ENCODE measurements at regions not wholly inside any gene's neighbourhood (a gene's known extent, or its start where the extent isn't known, plus 50 kb on each side); places are given as distances from the start of the nearest gene placed in this dataset.

GRCh38 chr2:20507711-20508110 is 60.8 kb downstream of the RHOB start:
- intact Hi-C loops (cut with DNase I; ENCODE audit: low total_unique reads): no loop called here
- no peak for DNase-seq
- Histone ChIP-seq H3K9me3 (no peaks in the 10 kb centered on the region), H3K36me3 (no peaks in the 10 kb centered on the region), H3K27ac (no peak overlapping the region), H3K4me3 (no peak overlapping the region), H3K4me1 (peaks cover 0 to 9% (median 1%) of the 10 kb centered on the region in 4 donors), H3K27me3 (no peaks in the 10 kb centered on the region)
- no peak for TF ChIP-seq CTCF (IDR thresholded peaks at IDR 0.05)

- intact Hi-C loops (cut with DNase I; ENCODE audit: low total_unique reads): no loop called here
- no peak for DNase-seq
- Histone ChIP-seq H3K36me3 (no peaks in the 10 kb centered on the region), H3K27me3 (no peaks in the 10 kb centered on the region), H3K27ac (no peak overlapping the region), H3K4me3 (no peak overlapping the region), H3K4me1 (peaks cover 0 to 12% (median 1%) of the 10 kb centered on the region in 4 donors), H3K9me3 (no peaks in the 10 kb centered on the region)
- no peak for TF ChIP-seq CTCF (IDR thresholded peaks at IDR 0.05)
Observed at GRCh38 chr2:20509301-20509769, 62.5 kb downstream of the RHOB start.

- Histone ChIP-seq H3K4me1 (peaks cover 0 to 18% (median 1%) of the 10 kb centered on the region in 4 donors), H3K9me3 (no peaks in the 10 kb centered on the region), H3K36me3 (no peaks in the 10 kb centered on the region), H3K4me3 (no peak overlapping the region), H3K27ac (no peak overlapping the region), H3K27me3 (no peaks in the 10 kb centered on the region)
- TF ChIP-seq CTCF (IDR thresholded peaks at IDR 0.05): no peak
- DNase-seq: no peak
- intact Hi-C loops (cut with DNase I; ENCODE audit: low total_unique reads): no loop called here
Observed at GRCh38 chr2:20509770-20510490, 63.1 kb downstream of the RHOB start.

- no peak for DNase-seq
- no peak overlapping the region for H3K4me3 ChIP-seq
- intact Hi-C loops (cut with DNase I; ENCODE audit: low total_unique reads): no loop called here
- H3K27me3 ChIP-seq: no peaks in the 10 kb centered on the region
- TF ChIP-seq CTCF (IDR thresholded peaks at IDR 0.05): no peak
- no peaks in the 10 kb centered on the region for H3K36me3 ChIP-seq
- H3K27ac ChIP-seq: no peak overlapping the region
- peaks cover 0 to 29% (median 2%) of the 10 kb centered on the region in 4 donors for H3K4me1 ChIP-seq
- H3K9me3 ChIP-seq: no peaks in the 10 kb centered on the region
Observed at GRCh38 chr2:20511130-20511529, 64.3 kb downstream of the RHOB start.

- H3K4me1 ChIP-seq: peaks cover 0 to 28% (median 8%) of the 10 kb centered on the region in 4 donors
- TF ChIP-seq CTCF (IDR thresholded peaks at IDR 0.05): no peak
- H3K27ac ChIP-seq: no peak overlapping the region
- intact Hi-C loops (cut with DNase I; ENCODE audit: low total_unique reads): no loop called here
- DNase-seq: no peak
- H3K36me3 ChIP-seq: no peaks in the 10 kb centered on the region
- no peaks in the 10 kb centered on the region for H3K9me3 ChIP-seq
- H3K4me3 ChIP-seq: no peak overlapping the region
- no peaks in the 10 kb centered on the region for H3K27me3 ChIP-seq
Observed at GRCh38 chr2:20512061-20512605, 65.3 kb downstream of the RHOB start.

Data from tibial artery (tissue), 4 donors.